GM23338 (cell line): ENCODE measurements at regions not wholly inside any gene's neighbourhood (a gene's known extent, or its start where the extent isn't known, plus 50 kb on each side); places are given as distances from the start of the nearest gene placed in this dataset.
"Not testable (repeated sequence)": the region's sequence is repeated elsewhere in the genome, so short reads cannot be mapped to it uniquely, and the experiment has no call there.

Experiments
- ATAC-seq: fragments of 200-7000 bp; cut with Tn5 transposase; 3 replicates; pipeline ENCODE4 v1.9.1; 2020
- DNase-seq: peaks from one replicate; pipeline ENCODE4 v3.0.0-alpha.2; 2015; ENCODE audit warnings: low spot score
- H2AFZ ChIP-seq: fragments of 200-600 bp; sonication (generic); 2 replicates; pipeline ENCODE4 v1.8.0; 2016; ENCODE audit warnings: antibody characterized with exemption, mild to moderate bottlenecking, moderate library complexity
- H3F3A ChIP-seq: fragments of 200-600 bp; sonication (generic); replicated peaks from 2 replicates; pipeline ENCODE4 v1.8.0; 2017; ENCODE audit warnings: antibody characterized with exemption, mixed run types, low read depth
- H3K27ac ChIP-seq: fragments of 200-600 bp; sonication (generic); 2 replicates; pipeline ENCODE4 v1.6.1; 2016; ENCODE audit warnings: low read depth
- H3K27me3 ChIP-seq: fragments of 200-600 bp; sonication (generic); 2 replicates; pipeline ENCODE4 v1.8.0; 2016; ENCODE audit warnings: mild to moderate bottlenecking, mixed run types, moderate library complexity; ENCODE audit not compliant: insufficient read depth
- H3K36me3 ChIP-seq: fragments of 200-600 bp; sonication (generic); 2 replicates; pipeline ENCODE4 v1.8.0; 2016; ENCODE audit warnings: mild to moderate bottlenecking; ENCODE audit not compliant: insufficient read depth
- H3K4me1 ChIP-seq: fragments of 200-600 bp; sonication (generic); 2 replicates; pipeline ENCODE4 v1.8.0; 2016; ENCODE audit warnings: mild to moderate bottlenecking, moderate library complexity; ENCODE audit not compliant: insufficient read depth
- H3K4me2 ChIP-seq: fragments of 200-600 bp; sonication (generic); 2 replicates; pipeline ENCODE4 v1.7.1; 2017; ENCODE audit warnings: mixed run types
- H3K4me3 ChIP-seq: fragments of 200-600 bp; sonication (generic); 2 replicates; pipeline ENCODE4 v1.6.1; 2016; ENCODE audit warnings: mixed run types
- H3K79me2 ChIP-seq: fragments of 200-600 bp; sonication (generic); replicated peaks from 2 replicates; pipeline ENCODE4 v1.8.0; 2017; ENCODE audit warnings: mild to moderate bottlenecking; ENCODE audit not compliant: insufficient read depth
- H3K9me2 ChIP-seq: fragments of 200-600 bp; sonication (generic); 2 replicates; pipeline ENCODE4 v1.8.0; 2017; ENCODE audit not compliant: insufficient read depth
- H4K20me1 ChIP-seq: fragments of 200-600 bp; sonication (generic); replicated peaks from 2 replicates; pipeline ENCODE4 v1.8.0; 2017; ENCODE audit warnings: mild to moderate bottlenecking; ENCODE audit not compliant: insufficient read depth
- H3K27ac Mint-ChIP-seq: 2 replicates; pipeline ENCODE4 v1.8.0; 2020; ENCODE audit warnings: inconsistent platforms, mild to moderate bottlenecking, moderate library complexity, mixed read lengths
- H3K27me3 Mint-ChIP-seq: 3 replicates; pipeline ENCODE4 v1.8.0; 2022; ENCODE audit warnings: low read depth, mild to moderate bottlenecking, moderate library complexity, mixed read lengths, inconsistent platforms; ENCODE audit not compliant: insufficient read depth, poor library complexity
- H3K36me3 Mint-ChIP-seq: 3 replicates; pipeline ENCODE4 v1.8.0; 2021; ENCODE audit warnings: low read depth, mild to moderate bottlenecking, inconsistent platforms, moderate library complexity, mixed read lengths
- H3K4me1 Mint-ChIP-seq: 3 replicates; pipeline ENCODE4 v1.8.0; 2020; ENCODE audit warnings: mild to moderate bottlenecking, inconsistent platforms, mixed read lengths
- H3K4me3 Mint-ChIP-seq: 3 replicates; pipeline ENCODE4 v1.8.0; 2021; ENCODE audit warnings: moderate library complexity, mild to moderate bottlenecking, inconsistent platforms, mixed read lengths
- H3K9me3 Mint-ChIP-seq: 3 replicates; pipeline ENCODE4 v1.8.0; 2020; ENCODE audit warnings: moderate library complexity, mild to moderate bottlenecking, inconsistent platforms, mixed read lengths
- EZH2phosphoT487 ChIP-seq: fragments of 200-600 bp; sonication (generic); IDR thresholded peaks from one replicate; pipeline ENCODE4 v1.8.1; 2018; ENCODE audit warnings: antibody characterized with exemption; ENCODE audit not compliant: unreplicated experiment
- JUNB ChIP-seq: IDR thresholded peaks from one replicate; pipeline ENCODE4 v1.6.1; 2016; ENCODE audit warnings: antibody characterized with exemption; ENCODE audit not compliant: unreplicated experiment
- TF ChIP-seq, protein P1 (sequence below): fragments of 250-450 bp; sonication (Bioruptor Pico); IDR thresholded peaks from 2 replicates; pipeline ENCODE4 v1.5.0; 2020; ENCODE audit warnings: mild to moderate bottlenecking, moderate library complexity
- TF ChIP-seq, protein P2 (sequence below), 2 experiments: fragments of 200-600 bp in 1 of 2; sonication (generic) in 1 of 2; conservative IDR thresholded peaks; 2 replicates each; pipeline versions ENCODE4 v1.5.1 to v1.6.1; 2016 to 2017; ENCODE audit warnings: antibody characterized with exemption in 2 of 2, low read depth in 2 of 2, mild to moderate bottlenecking in 2 of 2, moderate library complexity in 1 of 2

- TF ChIP-seq, protein P1, sequence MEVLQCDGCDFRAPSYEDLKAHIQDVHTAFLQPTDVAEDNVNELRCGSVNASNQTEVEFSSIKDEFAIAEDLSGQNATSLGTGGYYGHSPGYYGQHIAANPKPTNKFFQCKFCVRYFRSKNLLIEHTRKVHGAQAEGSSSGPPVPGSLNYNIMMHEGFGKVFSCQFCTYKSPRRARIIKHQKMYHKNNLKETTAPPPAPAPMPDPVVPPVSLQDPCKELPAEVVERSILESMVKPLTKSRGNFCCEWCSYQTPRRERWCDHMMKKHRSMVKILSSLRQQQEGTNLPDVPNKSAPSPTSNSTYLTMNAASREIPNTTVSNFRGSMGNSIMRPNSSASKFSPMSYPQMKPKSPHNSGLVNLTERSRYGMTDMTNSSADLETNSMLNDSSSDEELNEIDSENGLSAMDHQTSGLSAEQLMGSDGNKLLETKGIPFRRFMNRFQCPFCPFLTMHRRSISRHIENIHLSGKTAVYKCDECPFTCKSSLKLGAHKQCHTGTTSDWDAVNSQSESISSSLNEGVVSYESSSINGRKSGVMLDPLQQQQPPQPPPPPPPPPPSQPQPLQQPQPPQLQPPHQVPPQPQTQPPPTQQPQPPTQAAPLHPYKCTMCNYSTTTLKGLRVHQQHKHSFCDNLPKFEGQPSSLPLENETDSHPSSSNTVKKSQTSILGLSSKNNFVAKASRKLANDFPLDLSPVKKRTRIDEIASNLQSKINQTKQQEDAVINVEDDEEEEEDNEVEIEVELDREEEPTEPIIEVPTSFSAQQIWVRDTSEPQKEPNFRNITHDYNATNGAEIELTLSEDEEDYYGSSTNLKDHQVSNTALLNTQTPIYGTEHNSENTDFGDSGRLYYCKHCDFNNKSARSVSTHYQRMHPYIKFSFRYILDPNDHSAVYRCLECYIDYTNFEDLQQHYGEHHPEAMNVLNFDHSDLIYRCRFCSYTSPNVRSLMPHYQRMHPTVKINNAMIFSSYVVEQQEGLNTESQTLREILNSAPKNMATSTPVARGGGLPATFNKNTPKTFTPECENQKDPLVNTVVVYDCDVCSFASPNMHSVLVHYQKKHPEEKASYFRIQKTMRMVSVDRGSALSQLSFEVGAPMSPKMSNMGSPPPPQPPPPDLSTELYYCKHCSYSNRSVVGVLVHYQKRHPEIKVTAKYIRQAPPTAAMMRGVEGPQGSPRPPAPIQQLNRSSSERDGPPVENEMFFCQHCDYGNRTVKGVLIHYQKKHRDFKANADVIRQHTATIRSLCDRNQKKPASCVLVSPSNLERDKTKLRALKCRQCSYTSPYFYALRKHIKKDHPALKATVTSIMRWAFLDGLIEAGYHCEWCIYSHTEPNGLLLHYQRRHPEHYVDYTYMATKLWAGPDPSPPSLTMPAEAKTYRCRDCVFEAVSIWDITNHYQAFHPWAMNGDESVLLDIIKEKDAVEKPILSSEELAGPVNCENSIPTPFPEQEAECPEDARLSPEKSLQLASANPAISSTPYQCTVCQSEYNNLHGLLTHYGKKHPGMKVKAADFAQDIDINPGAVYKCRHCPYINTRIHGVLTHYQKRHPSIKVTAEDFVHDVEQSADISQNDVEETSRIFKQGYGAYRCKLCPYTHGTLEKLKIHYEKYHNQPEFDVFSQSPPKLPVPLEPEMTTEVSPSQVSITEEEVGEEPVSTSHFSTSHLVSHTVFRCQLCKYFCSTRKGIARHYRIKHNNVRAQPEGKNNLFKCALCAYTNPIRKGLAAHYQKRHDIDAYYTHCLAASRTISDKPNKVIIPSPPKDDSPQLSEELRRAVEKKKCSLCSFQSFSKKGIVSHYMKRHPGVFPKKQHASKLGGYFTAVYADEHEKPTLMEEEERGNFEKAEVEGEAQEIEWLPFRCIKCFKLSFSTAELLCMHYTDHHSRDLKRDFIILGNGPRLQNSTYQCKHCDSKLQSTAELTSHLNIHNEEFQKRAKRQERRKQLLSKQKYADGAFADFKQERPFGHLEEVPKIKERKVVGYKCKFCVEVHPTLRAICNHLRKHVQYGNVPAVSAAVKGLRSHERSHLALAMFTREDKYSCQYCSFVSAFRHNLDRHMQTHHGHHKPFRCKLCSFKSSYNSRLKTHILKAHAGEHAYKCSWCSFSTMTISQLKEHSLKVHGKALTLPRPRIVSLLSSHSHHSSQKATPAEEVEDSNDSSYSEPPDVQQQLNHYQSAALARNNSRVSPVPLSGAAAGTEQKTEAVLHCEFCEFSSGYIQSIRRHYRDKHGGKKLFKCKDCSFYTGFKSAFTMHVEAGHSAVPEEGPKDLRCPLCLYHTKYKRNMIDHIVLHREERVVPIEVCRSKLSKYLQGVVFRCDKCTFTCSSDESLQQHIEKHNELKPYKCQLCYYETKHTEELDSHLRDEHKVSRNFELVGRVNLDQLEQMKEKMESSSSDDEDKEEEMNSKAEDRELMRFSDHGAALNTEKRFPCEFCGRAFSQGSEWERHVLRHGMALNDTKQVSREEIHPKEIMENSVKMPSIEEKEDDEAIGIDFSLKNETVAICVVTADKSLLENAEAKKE (CRISPR knock-in tag) = no peak
- no peak for TF ChIP-seq JUNB
- TF ChIP-seq, protein P2, sequence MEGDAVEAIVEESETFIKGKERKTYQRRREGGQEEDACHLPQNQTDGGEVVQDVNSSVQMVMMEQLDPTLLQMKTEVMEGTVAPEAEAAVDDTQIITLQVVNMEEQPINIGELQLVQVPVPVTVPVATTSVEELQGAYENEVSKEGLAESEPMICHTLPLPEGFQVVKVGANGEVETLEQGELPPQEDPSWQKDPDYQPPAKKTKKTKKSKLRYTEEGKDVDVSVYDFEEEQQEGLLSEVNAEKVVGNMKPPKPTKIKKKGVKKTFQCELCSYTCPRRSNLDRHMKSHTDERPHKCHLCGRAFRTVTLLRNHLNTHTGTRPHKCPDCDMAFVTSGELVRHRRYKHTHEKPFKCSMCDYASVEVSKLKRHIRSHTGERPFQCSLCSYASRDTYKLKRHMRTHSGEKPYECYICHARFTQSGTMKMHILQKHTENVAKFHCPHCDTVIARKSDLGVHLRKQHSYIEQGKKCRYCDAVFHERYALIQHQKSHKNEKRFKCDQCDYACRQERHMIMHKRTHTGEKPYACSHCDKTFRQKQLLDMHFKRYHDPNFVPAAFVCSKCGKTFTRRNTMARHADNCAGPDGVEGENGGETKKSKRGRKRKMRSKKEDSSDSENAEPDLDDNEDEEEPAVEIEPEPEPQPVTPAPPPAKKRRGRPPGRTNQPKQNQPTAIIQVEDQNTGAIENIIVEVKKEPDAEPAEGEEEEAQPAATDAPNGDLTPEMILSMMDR (conservative IDR thresholded peaks at IDR 0.05; ENCODE audit: low read depth in 2 of 2) = no peak
- no peak for TF ChIP-seq EZH2phosphoT487
Measured at GRCh38 chr4:3607690-3608552, 75.7 kb upstream of the LRPAP1 start (continued).

- not testable (repeated sequence) for ATAC-seq
Measured at GRCh38 chr4:3606850-3607249, 74.6 kb upstream of the LRPAP1 start.

DNA sequence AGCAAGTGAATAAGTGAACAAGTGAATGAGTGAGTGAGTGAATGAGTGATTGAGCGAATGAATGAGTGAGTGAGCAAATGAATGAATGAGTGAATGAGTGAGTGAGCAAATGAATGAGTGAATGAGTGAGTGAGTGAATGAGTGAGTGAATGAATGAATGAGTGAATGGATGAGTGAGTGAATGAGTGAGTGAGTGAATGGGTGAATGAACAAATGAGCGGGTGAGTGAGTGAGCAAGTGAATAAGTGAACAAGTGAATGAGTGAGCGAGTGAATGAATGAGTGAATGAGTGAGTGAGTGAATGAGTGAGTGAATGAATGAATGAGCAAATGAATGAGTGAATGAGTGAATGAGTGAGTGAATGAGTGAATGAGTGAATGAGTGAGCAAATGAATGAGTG, 74.0 kb upstream of the LRPAP1 start:
- not testable (repeated sequence) for H3K4me1 Mint-ChIP-seq, H3K27ac ChIP-seq

More at GRCh38 chr4:3606850-3607249, 74.6 kb upstream of the LRPAP1 start:
- H3K4me2 ChIP-seq, H3K4me3 Mint-ChIP-seq, H3K27ac Mint-ChIP-seq, H3K4me3 ChIP-seq, H3K9me2 ChIP-seq, H3K36me3 Mint-ChIP-seq, H3F3A ChIP-seq, H3K9me3 Mint-ChIP-seq, H3K27me3 ChIP-seq, H2AFZ ChIP-seq, H3K27ac ChIP-seq, H3K4me1 ChIP-seq, H3K4me1 Mint-ChIP-seq, H3K79me2 ChIP-seq, DNase-seq, H4K20me1 ChIP-seq, H3K27me3 Mint-ChIP-seq, H3K36me3 ChIP-seq: not testable (repeated sequence)

More for the DNA sequence above, 74.0 kb upstream of the LRPAP1 start:
- not testable (repeated sequence) for H3K4me2 ChIP-seq, H3K79me2 ChIP-seq, H3K9me2 ChIP-seq, H3K4me1 ChIP-seq, H3K4me3 ChIP-seq, H3K36me3 ChIP-seq, DNase-seq, H3K9me3 Mint-ChIP-seq, H3K4me3 Mint-ChIP-seq, H3K27me3 ChIP-seq, H3F3A ChIP-seq, H2AFZ ChIP-seq, H4K20me1 ChIP-seq, H3K36me3 Mint-ChIP-seq, ATAC-seq, H3K27me3 Mint-ChIP-seq, H3K27ac Mint-ChIP-seq
